IMR-90 (cell line): ENCODE measurements at regions not wholly inside any gene's neighbourhood (a gene's known extent, or its start where the extent isn't known, plus 50 kb on each side); places are given as distances from the start of the nearest gene placed in this dataset.
A peak's percentile ranks its signal among the peaks of the same experiment; 100 is the strongest.
"Not testable (repeated sequence)": the region's sequence is repeated elsewhere in the genome, so short reads cannot be mapped to it uniquely, and the experiment has no call there.

Experiments used
- ATAC-seq: fragments of 200-7000 bp; cut with Tn5 transposase; 2 replicates; pipeline ENCODE4 v1.9.1; 2020; ENCODE audit warnings: low read depth, mild to moderate bottlenecking, moderate library complexity
- BruUV-seq: library from RNA; stranded (reverse); fragments of 400-500 nt; replicated peaks from 2 replicates; lab custom pipeline; 2021; lab: Mats Ljungman, UMichigan
- CTCF ChIA-PET: fragments of 300-600 bp; formaldehyde crosslinking; extraction: SDS; loops from one replicate; lab custom pipeline; 2021; ENCODE audit warnings: antibody characterized with exemption; lab: Yijun Ruan, JAX
- POLR2A ChIA-PET: fragments of 300-600 bp; sonication (Branson Sonifier 250); formaldehyde crosslinking; loops from one replicate; lab custom pipeline; 2022; ENCODE audit warnings: antibody characterized with exemption; ENCODE audit not compliant: unreplicated experiment; lab: Charles Lee
- DNase-seq: peaks from one replicate; pipeline ENCODE4 v3.0.0; 2013
- H2AFZ ChIP-seq: replicated peaks from 2 replicates; pipeline ENCODE3; 2013; ENCODE audit warnings: low read length, mild to moderate bottlenecking; ENCODE audit not compliant: poor library complexity
- H2AK5ac ChIP-seq: 2 replicates; pipeline ENCODE4 v1.6.1; 2013; ENCODE audit warnings: low read depth, low read length, inconsistent platforms
- H2AK9ac ChIP-seq: replicated peaks from 2 replicates; pipeline ENCODE3; 2013; ENCODE audit warnings: mild to moderate bottlenecking, low read depth, low read length, moderate library complexity; ENCODE audit not compliant: poor library complexity
- H2BK120ac ChIP-seq: 2 replicates; pipeline ENCODE4 v1.6.1; 2013; ENCODE audit warnings: low read depth, low read length, inconsistent platforms
- H2BK15ac ChIP-seq: 3 replicates; pipeline ENCODE4 v1.6.1; 2013; ENCODE audit warnings: low read depth, low read length, inconsistent platforms
- H2BK20ac ChIP-seq: 2 replicates; pipeline ENCODE4 v1.6.1; 2013; ENCODE audit warnings: low read depth, mild to moderate bottlenecking, inconsistent platforms, low read length, moderate library complexity
- H2BK5ac ChIP-seq: 2 replicates; pipeline ENCODE4 v1.6.1; 2013; ENCODE audit warnings: mild to moderate bottlenecking, low read depth, low read length, inconsistent platforms; ENCODE audit not compliant: poor library complexity, severe bottlenecking
- H3K14ac ChIP-seq: replicated peaks from 2 replicates; pipeline ENCODE4 v1.6.1; 2013; ENCODE audit warnings: low read depth, low read length, inconsistent platforms
- H3K18ac ChIP-seq: 2 replicates; pipeline ENCODE4 v1.6.1; 2013; ENCODE audit warnings: low read depth, low read length, control low read depth
- H3K23ac ChIP-seq: 2 replicates; pipeline ENCODE4 v1.6.1; 2013; ENCODE audit warnings: low read depth, low read length, inconsistent platforms
- H3K27ac ChIP-seq: 2 replicates; pipeline ENCODE4 v1.5.1; 2013; ENCODE audit warnings: mild to moderate bottlenecking, control low read depth, low read length; ENCODE audit not compliant: insufficient read depth
- H3K27me3 ChIP-seq: 2 replicates; pipeline ENCODE4 v1.6.1; 2013; ENCODE audit warnings: low read length; ENCODE audit not compliant: control insufficient read depth, insufficient read depth
- H3K36me3 ChIP-seq: 2 replicates; pipeline ENCODE4 v1.6.1; 2013; ENCODE audit warnings: low read length, mixed read lengths; ENCODE audit not compliant: control insufficient read depth, insufficient read depth
- H3K4ac ChIP-seq: 2 replicates; pipeline ENCODE4 v1.6.1; 2013; ENCODE audit warnings: low read depth, low read length, inconsistent platforms
- H3K4me1 ChIP-seq: 2 replicates; pipeline ENCODE4 v1.6.1; 2013; ENCODE audit warnings: low read length, mixed read lengths; ENCODE audit not compliant: control insufficient read depth, insufficient read depth
- H3K4me2 ChIP-seq: 2 replicates; pipeline ENCODE4 v1.6.1; 2013; ENCODE audit warnings: low read depth, mild to moderate bottlenecking, control low read depth, low read length, moderate library complexity
- H3K4me3 ChIP-seq: 2 replicates; pipeline ENCODE4 v1.5.1; 2013; ENCODE audit warnings: low read depth, mild to moderate bottlenecking, control low read depth, low read length, moderate library complexity; ENCODE audit not compliant: insufficient read depth
- H3K56ac ChIP-seq: 2 replicates; pipeline ENCODE4 v1.6.1; 2013; ENCODE audit warnings: low read length, inconsistent platforms; ENCODE audit not compliant: insufficient read depth; ENCODE audit errors: extremely low read depth
- H3K79me1 ChIP-seq, 2 experiments: 2 replicates each; pipeline ENCODE4 v1.6.1; 2013; ENCODE audit warnings: low read length in 2 of 2, inconsistent platforms in 1 of 2, low read depth in 1 of 2
- H3K9ac ChIP-seq: 2 replicates; pipeline ENCODE4 v1.6.1; 2013; ENCODE audit warnings: low read depth, low read length, control low read depth
- H3K9me1 ChIP-seq: 2 replicates; pipeline ENCODE4 v1.6.1; 2013; ENCODE audit warnings: low read length, inconsistent platforms; ENCODE audit not compliant: insufficient read depth
- H3K9me3 ChIP-seq: 2 replicates; pipeline ENCODE4 v1.6.1; 2013; ENCODE audit warnings: low read length; ENCODE audit not compliant: control insufficient read depth, insufficient read depth
- H4K20me1 ChIP-seq: 2 replicates; pipeline ENCODE4 v1.6.1; 2013; ENCODE audit warnings: low read length, inconsistent platforms; ENCODE audit not compliant: insufficient read depth
- H4K5ac ChIP-seq: 2 replicates; pipeline ENCODE4 v1.6.1; 2013; ENCODE audit warnings: mild to moderate bottlenecking, low read depth, low read length, control low read depth
- H4K8ac ChIP-seq, 2 experiments: 2 replicates each; pipeline ENCODE4 v1.6.1; 2013; ENCODE audit warnings: low read depth in 2 of 2, low read length in 2 of 2, control low read depth in 1 of 2, inconsistent platforms in 1 of 2
- H4K91ac ChIP-seq: 2 replicates; pipeline ENCODE4 v1.6.1; 2013; ENCODE audit warnings: low read depth, low read length, inconsistent platforms; ENCODE audit not compliant: insufficient read depth
- WGBS, 2 experiments: methylation state at CpG; one replicate each; pipeline versions ENCODE4 v1.1.5 to v1.1.7; 2013; ENCODE audit warnings: missing lambda C conversion rate in 2 of 2; ENCODE audit not compliant: insufficient read length in 1 of 2; ENCODE audit errors: extremely low coverage in 2 of 2; 5-methylcytosine and 5-hydroxymethylcytosine counted together
- dilution Hi-C: fragments of 300-500 bp; cut with HindIII; formaldehyde crosslinking; loops from one replicate; pipeline ENCODE4 v1.14.3; 2018; ENCODE audit warnings: low sequenced_read_pairs; ENCODE audit not compliant: unreplicated experiment
- in situ Hi-C: fragments of 300-500 bp; cut with MboI; formaldehyde crosslinking; loops from 3 replicates; pipeline ENCODE4 v1.14.3; 2019; ENCODE audit warnings: low sequenced_read_pairs, inconsistent platforms, mixed read lengths
- intact Hi-C: fragments of 100-400 bp; cut with micrococcal nuclease; formaldehyde crosslinking; loops from 2 replicates; pipeline ENCODE4 v1.10.0; 2022

- H3K9me3 ChIP-seq, H3K4me1 ChIP-seq, H4K91ac ChIP-seq, H4K8ac ChIP-seq, BruUV-seq, H3K27ac ChIP-seq, H2AK5ac ChIP-seq, H4K20me1 ChIP-seq, H3K56ac ChIP-seq, H3K9me1 ChIP-seq, H2BK5ac ChIP-seq, H3K4me2 ChIP-seq, H2BK20ac ChIP-seq, H3K23ac ChIP-seq, H3K18ac ChIP-seq, CTCF ChIA-PET, H3K36me3 ChIP-seq, H3K9ac ChIP-seq, H2BK120ac ChIP-seq, H3K79me1 ChIP-seq, H3K27me3 ChIP-seq, dilution Hi-C loops, POLR2A ChIA-PET, H2BK15ac ChIP-seq, H2AK9ac ChIP-seq, H3K4me3 ChIP-seq, H2AFZ ChIP-seq, H4K5ac ChIP-seq, in situ Hi-C loops, H3K14ac ChIP-seq, H3K4ac ChIP-seq, intact Hi-C loops, DNase-seq: not testable (repeated sequence)
- WGBS, 2 experiments, result no CpG with 5 or more reads among the region's 7 CpGs
- peak; percentile 40 for ATAC-seq
These were observed 199.0 kb upstream of the PLGLB2 start for GRCh38 chr2:87548681-87549536.

- dilution Hi-C loops, H3K27ac ChIP-seq, H3K4me2 ChIP-seq, H3K27me3 ChIP-seq, H3K4me3 ChIP-seq, H2BK5ac ChIP-seq, H4K91ac ChIP-seq, H3K9ac ChIP-seq, intact Hi-C loops, H3K56ac ChIP-seq, POLR2A ChIA-PET, ATAC-seq, H3K4me1 ChIP-seq, CTCF ChIA-PET, H4K5ac ChIP-seq, H3K9me3 ChIP-seq, DNase-seq, H2AFZ ChIP-seq, BruUV-seq, H3K23ac ChIP-seq, H2BK15ac ChIP-seq, H4K8ac ChIP-seq, H2BK20ac ChIP-seq, H3K14ac ChIP-seq, H3K36me3 ChIP-seq, H3K9me1 ChIP-seq, H4K20me1 ChIP-seq, in situ Hi-C loops, H2AK5ac ChIP-seq, H3K79me1 ChIP-seq, H2BK120ac ChIP-seq, H3K18ac ChIP-seq, H3K4ac ChIP-seq, H2AK9ac ChIP-seq: not testable (repeated sequence)
These were observed 198.2 kb upstream of the PLGLB2 start for GRCh38 chr2:87549561-87550202.
